Endothelial cell of umbilical vein (primary cell): ENCODE measurements at regions not wholly inside any gene's neighbourhood (a gene's known extent, or its start where the extent isn't known, plus 50 kb on each side); places are given as distances from the start of the nearest gene placed in this dataset.

Experiments
- BruUV-seq: library from RNA; stranded (reverse); fragments of 400-500 nt; replicated peaks from 2 replicates; lab custom pipeline; 2021; lab: Mats Ljungman, UMichigan
- CTCF ChIA-PET: fragments of 300-600, 350-600 bp; sonication (Branson Sonifier 250); formaldehyde crosslinking; loops from one replicate; lab custom pipeline; 2021; ENCODE audit warnings: antibody characterized with exemption, inconsistent platforms; lab: Charles Lee
- POLR2A ChIA-PET: fragments of 300-600, 350-600 bp; sonication (Branson Sonifier 250); formaldehyde crosslinking; loops from one replicate; lab custom pipeline; 2021; ENCODE audit warnings: antibody characterized with exemption, inconsistent platforms; lab: Charles Lee
- DNase-seq: peaks from one replicate; pipeline ENCODE4 v3.0.0-alpha.2; 2011; ENCODE audit warnings: low read depth, low spot score
- FAIRE-seq: peaks from 2 replicates; lab custom pipeline; 2011; peaks lifted over from hg19 to GRCh38; lab: Jason Lieb, UNC
- H2AFZ ChIP-seq: 2 replicates; pipeline ENCODE4 v1.6.0; 2012; ENCODE audit warnings: low read depth, low read length, control low read depth, inconsistent platforms
- H3K27ac ChIP-seq: 2 replicates; pipeline ENCODE4 v1.5.1; 2011; ENCODE audit warnings: low read depth, mild to moderate bottlenecking, control low read depth, low read length, moderate library complexity; ENCODE audit not compliant: insufficient read depth
- H3K27me3 ChIP-seq, 2 experiments: 2 replicates each; pipeline versions ENCODE4 v1.6.0 to v1.6.1; 2011; ENCODE audit warnings: low read length in 2 of 2, mixed read lengths in 1 of 2; ENCODE audit not compliant: control insufficient read depth in 2 of 2, insufficient read depth in 2 of 2
- H3K36me3 ChIP-seq, 2 experiments: 2 replicates in 1 of 2; 3 replicates in 1 of 2; pipeline ENCODE4 v1.5.1; 2011; ENCODE audit warnings: low read length in 2 of 2, mild to moderate bottlenecking in 1 of 2, moderate library complexity in 1 of 2; ENCODE audit not compliant: control insufficient read depth in 2 of 2, insufficient read depth in 2 of 2; ENCODE audit errors: extremely low read depth in 1 of 2
- H3K4me1 ChIP-seq: 3 replicates; pipeline ENCODE4 v1.5.1; 2011; ENCODE audit warnings: mild to moderate bottlenecking, low read length; ENCODE audit not compliant: control insufficient read depth, insufficient read depth; ENCODE audit errors: extremely low read depth
- H3K4me2 ChIP-seq: 2 replicates; pipeline ENCODE4 v1.6.1; 2011; ENCODE audit warnings: low read length, control low read depth, mixed read lengths; ENCODE audit not compliant: insufficient read depth
- H3K4me3 ChIP-seq, 3 experiments: fragments of 200-600 bp in 1 of 3; sonication (generic), shearing (Covaris generic) in 1 of 3; replicated peaks in 1 of 3; 2 replicates each; pipeline ENCODE4 v1.5.1; 2011 to 2016; ENCODE audit warnings: control low read depth in 3 of 3, low read length in 3 of 3, mild to moderate bottlenecking in 2 of 3, inconsistent platforms in 1 of 3, low read depth in 1 of 3, moderate library complexity in 1 of 3; ENCODE audit not compliant: insufficient read depth in 1 of 3
- H3K79me2 ChIP-seq: 2 replicates; pipeline ENCODE4 v1.6.0; 2012; ENCODE audit warnings: low read length, inconsistent platforms; ENCODE audit not compliant: control insufficient read depth, insufficient read depth
- H3K9ac ChIP-seq: replicated peaks from 2 replicates; pipeline ENCODE3; 2011; ENCODE audit warnings: low read length, control low read depth; ENCODE audit not compliant: insufficient read depth; ENCODE audit errors: extremely low read depth
- H3K9me1 ChIP-seq: replicated peaks from 3 replicates; pipeline ENCODE4 v1.6.0; 2011; ENCODE audit warnings: mild to moderate bottlenecking, low read length; ENCODE audit not compliant: control insufficient read depth, insufficient read depth; ENCODE audit errors: extremely low read depth
- H3K9me3 ChIP-seq: replicated peaks from 2 replicates; pipeline ENCODE4 v1.5.1; 2012; ENCODE audit warnings: low read length, inconsistent platforms; ENCODE audit not compliant: control insufficient read depth, insufficient read depth
- H4K20me1 ChIP-seq: replicated peaks from 2 replicates; pipeline ENCODE3; 2011; ENCODE audit warnings: mild to moderate bottlenecking, low read length; ENCODE audit not compliant: control insufficient read depth, insufficient read depth; ENCODE audit errors: extremely low read depth
- EZH2 ChIP-seq: IDR thresholded peaks from 2 replicates; pipeline ENCODE4 v1.6.1; 2012; ENCODE audit warnings: borderline replicate concordance, low read depth, mild to moderate bottlenecking, moderate library complexity, low read length, inconsistent platforms; ENCODE audit not compliant: severe bottlenecking
- FOS ChIP-seq: IDR thresholded peaks from 2 replicates; pipeline ENCODE4 v1.6.1; 2011; ENCODE audit warnings: mild to moderate bottlenecking, low read length, moderate library complexity, borderline replicate concordance; ENCODE audit not compliant: insufficient read depth
- GATA2 ChIP-seq: IDR thresholded peaks from 2 replicates; pipeline ENCODE4 v1.7.0; 2011; ENCODE audit warnings: low read depth, mild to moderate bottlenecking, moderate library complexity, mixed read lengths, low read length; ENCODE audit not compliant: insufficient read length, insufficient read depth
- JUN ChIP-seq: IDR thresholded peaks from 2 replicates; pipeline ENCODE4 v1.6.1; 2011; ENCODE audit warnings: borderline replicate concordance, low read depth; ENCODE audit not compliant: insufficient read length, insufficient read depth
- MYC ChIP-seq: IDR thresholded peaks from one replicate; pipeline ENCODE4 v1.6.1; 2011; ENCODE audit warnings: mild to moderate bottlenecking, low read depth, low read length
- POLR2A ChIP-seq: IDR thresholded peaks from 2 replicates; pipeline ENCODE4 v1.6.1; 2012; ENCODE audit warnings: low read depth, mild to moderate bottlenecking, control low read depth, low read length
- POLR2AphosphoS5 ChIP-seq: IDR thresholded peaks from 2 replicates; pipeline ENCODE4 v1.6.1; 2012; ENCODE audit warnings: low read depth, mild to moderate bottlenecking, control low read depth, low read length, moderate library complexity; ENCODE audit not compliant: insufficient read depth
- dilution Hi-C: fragments of 300-500 bp; cut with MboI; formaldehyde crosslinking; loops from one replicate; pipeline ENCODE4 v1.15.0; 2019; ENCODE audit warnings: low sequenced_read_pairs; ENCODE audit not compliant: extremely low pct_ligation_motif_present
- intact Hi-C: fragments of 100-400 bp; cut with micrococcal nuclease; formaldehyde crosslinking; loops from one replicate; pipeline ENCODE4 v1.10.0; 2022
- TF ChIP-seq, protein P1 (sequence below): IDR thresholded peaks from 2 replicates; pipeline ENCODE4 v1.6.1; 2011; ENCODE audit not compliant: insufficient read depth, insufficient read length
- TF ChIP-seq, protein P2 (sequence below), 2 donors: IDR thresholded peaks; 1 replicate in 1 of 2; 2 replicates in 1 of 2; pipeline ENCODE4 v1.5.1; 2011; ENCODE audit warnings: low read length in 2 of 2, mild to moderate bottlenecking in 2 of 2, moderate library complexity in 2 of 2, control low read depth in 1 of 2, inconsistent platforms in 1 of 2, low read depth in 1 of 2; ENCODE audit not compliant: insufficient read depth in 1 of 2; ENCODE audit errors: extremely low read depth in 1 of 2

DNA sequence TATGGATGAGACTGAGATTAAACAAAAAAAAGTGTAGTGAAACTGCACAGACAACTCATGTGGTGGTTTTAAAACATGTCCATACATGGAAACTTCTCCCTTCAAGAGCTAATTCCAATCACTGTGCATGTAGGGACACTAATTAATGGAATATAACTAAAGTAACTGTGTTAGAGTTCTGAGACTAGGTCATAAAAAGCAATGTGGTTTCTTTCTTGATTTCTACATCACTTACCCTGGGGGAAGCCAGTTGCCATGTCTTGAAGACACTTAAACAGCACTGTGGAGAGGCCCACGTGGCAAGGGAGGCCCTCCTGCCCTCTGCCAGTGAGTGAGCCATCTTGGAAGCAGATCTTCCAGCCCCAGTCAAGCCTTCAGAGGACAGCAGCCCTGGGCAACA is 118.2 kb upstream of the DST start:
- peaks cover 2% of the 10 kb centered on the region for H4K20me1 ChIP-seq
- intact Hi-C loops = no loop called here

More for the DNA sequence above, 118.2 kb upstream of the DST start:
- Histone ChIP-seq H3K9me3 (no peaks in the 10 kb centered on the region), H3K36me3 (no peaks in the 10 kb centered on the region), H3K27me3 (no peaks in the 10 kb centered on the region), H2AFZ (no peak overlapping the region), H3K4me2 (no peak overlapping the region), H3K4me1 (no peaks in the 10 kb centered on the region), H3K4me3 (no peak overlapping the region), H3K27ac (no peak overlapping the region), H3K79me2 (peaks cover 58% of the 10 kb centered on the region), H3K9ac (no peak overlapping the region), H3K9me1 (no peaks in the 10 kb centered on the region)
- TF ChIP-seq EZH2 = no peak
- TF ChIP-seq POLR2A = no peak
- TF ChIP-seq GATA2 = no peak
- TF ChIP-seq POLR2AphosphoS5 = no peak
- TF ChIP-seq FOS = no peak
- TF ChIP-seq, protein P1, sequence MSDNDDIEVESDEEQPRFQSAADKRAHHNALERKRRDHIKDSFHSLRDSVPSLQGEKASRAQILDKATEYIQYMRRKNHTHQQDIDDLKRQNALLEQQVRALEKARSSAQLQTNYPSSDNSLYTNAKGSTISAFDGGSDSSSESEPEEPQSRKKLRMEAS = no peak
- TF ChIP-seq MYC = no peak
- TF ChIP-seq JUN = no peak
- TF ChIP-seq, protein P2, sequence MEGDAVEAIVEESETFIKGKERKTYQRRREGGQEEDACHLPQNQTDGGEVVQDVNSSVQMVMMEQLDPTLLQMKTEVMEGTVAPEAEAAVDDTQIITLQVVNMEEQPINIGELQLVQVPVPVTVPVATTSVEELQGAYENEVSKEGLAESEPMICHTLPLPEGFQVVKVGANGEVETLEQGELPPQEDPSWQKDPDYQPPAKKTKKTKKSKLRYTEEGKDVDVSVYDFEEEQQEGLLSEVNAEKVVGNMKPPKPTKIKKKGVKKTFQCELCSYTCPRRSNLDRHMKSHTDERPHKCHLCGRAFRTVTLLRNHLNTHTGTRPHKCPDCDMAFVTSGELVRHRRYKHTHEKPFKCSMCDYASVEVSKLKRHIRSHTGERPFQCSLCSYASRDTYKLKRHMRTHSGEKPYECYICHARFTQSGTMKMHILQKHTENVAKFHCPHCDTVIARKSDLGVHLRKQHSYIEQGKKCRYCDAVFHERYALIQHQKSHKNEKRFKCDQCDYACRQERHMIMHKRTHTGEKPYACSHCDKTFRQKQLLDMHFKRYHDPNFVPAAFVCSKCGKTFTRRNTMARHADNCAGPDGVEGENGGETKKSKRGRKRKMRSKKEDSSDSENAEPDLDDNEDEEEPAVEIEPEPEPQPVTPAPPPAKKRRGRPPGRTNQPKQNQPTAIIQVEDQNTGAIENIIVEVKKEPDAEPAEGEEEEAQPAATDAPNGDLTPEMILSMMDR (IDR thresholded peaks at IDR 0.05; ENCODE audit: extremely low read depth in 1 of 2, insufficient read depth in 1 of 2, low read depth in 1 of 2, low read length in 2 of 2) = no peak
- dilution Hi-C loops = no loop called here
- DNase-seq = no peak
- no peak for FAIRE-seq
- POLR2A ChIA-PET = no interaction called here
- CTCF ChIA-PET = interaction anchor here (0.9 to 10.8 kb wide), 9 partner anchors 10 to 123 kb away, joined by 3 to 174 read pairs (median 7); no protein-coding TSS in a partner anchor
- BruUV-seq = no TSS peak
